ENCODE measurements at regions not wholly inside any gene's neighbourhood (a gene's known extent, or its start where the extent isn't known, plus 50 kb on each side); places are given as distances from the start of the nearest gene placed in this dataset.
"Not testable (repeated sequence)": the region's sequence is repeated elsewhere in the genome, so short reads cannot be mapped to it uniquely, and the experiment has no call there.

- no peak for TF ChIP-seq CTCF (conservative IDR thresholded peaks at IDR 0.05)
- no peak for TF ChIP-seq ZFX (IDR thresholded peaks at IDR 0.05)
- no peak overlapping the region for H3K27ac ChIP-seq
Measured at GRCh38 chr14:101289911-101290310, 271.4 kb upstream of the DIO3 start.

- TF ChIP-seq CTCF (conservative IDR thresholded peaks at IDR 0.05), result no peak
- TF ChIP-seq ZFX (IDR thresholded peaks at IDR 0.05), result no peak
- no peak overlapping the region for H3K27ac ChIP-seq
Measured at GRCh38 chr14:101290611-101291010, 270.7 kb upstream of the DIO3 start.

GRCh38 chr14:101291390-101291789 lies 269.9 kb upstream of the DIO3 start:
- no peak overlapping the region for H3K27ac ChIP-seq
- no peak for TF ChIP-seq CTCF (conservative IDR thresholded peaks at IDR 0.05)
- TF ChIP-seq ZFX (IDR thresholded peaks at IDR 0.05), result no peak

GRCh38 chr14:101292448-101292847 lies 268.8 kb upstream of the DIO3 start:
- no peak for TF ChIP-seq CTCF (conservative IDR thresholded peaks at IDR 0.05)
- TF ChIP-seq ZFX (IDR thresholded peaks at IDR 0.05), result no peak
- H3K27ac ChIP-seq, result no peak overlapping the region

- no peak overlapping the region for H3K27ac ChIP-seq
Measured at GRCh38 chr14:101293605-101294004, 267.7 kb upstream of the DIO3 start.

GRCh38 chr14:101294136-101294535 lies 267.2 kb upstream of the DIO3 start:
- no peak overlapping the region for H3K27ac ChIP-seq
- TF ChIP-seq ZFX (IDR thresholded peaks at IDR 0.05), result no peak
- no peak for TF ChIP-seq CTCF (conservative IDR thresholded peaks at IDR 0.05)

More at GRCh38 chr14:101293605-101294004, 267.7 kb upstream of the DIO3 start:
- TF ChIP-seq CTCF (conservative IDR thresholded peaks at IDR 0.05), result no peak
- TF ChIP-seq ZFX (IDR thresholded peaks at IDR 0.05), result no peak

GRCh38 chr14:101299781-101300180 lies 261.5 kb upstream of the DIO3 start:
- not testable (repeated sequence) for H3K27ac ChIP-seq

GRCh38 chr14:101301011-101301410 lies 260.3 kb upstream of the DIO3 start:
- TF ChIP-seq ZFX (IDR thresholded peaks at IDR 0.05) (no peak), CTCF (conservative IDR thresholded peaks at IDR 0.05) (no peak)
- no peak overlapping the region for H3K27ac ChIP-seq

GRCh38 chr14:101307162-101307561 lies 254.1 kb upstream of the DIO3 start:
- H3K27ac ChIP-seq, result not testable (repeated sequence)

GRCh38 chr14:101311186-101311585 lies 250.1 kb upstream of the DIO3 start:
- not testable (repeated sequence) for H3K27ac ChIP-seq
